GM19324 (cell line): ENCODE measurements at regions not wholly inside any gene's neighbourhood (a gene's known extent, or its start where the extent isn't known, plus 50 kb on each side); places are given as distances from the start of the nearest gene placed in this dataset.

Experiments
- ATAC-seq: cut with Tn5 transposase; IDR thresholded peaks from one replicate; pipeline ENCODE4 v1.9.1; 2021; ENCODE audit warnings: mild to moderate bottlenecking, moderate library complexity; ENCODE audit not compliant: unreplicated experiment, low FRiP score

DNA sequence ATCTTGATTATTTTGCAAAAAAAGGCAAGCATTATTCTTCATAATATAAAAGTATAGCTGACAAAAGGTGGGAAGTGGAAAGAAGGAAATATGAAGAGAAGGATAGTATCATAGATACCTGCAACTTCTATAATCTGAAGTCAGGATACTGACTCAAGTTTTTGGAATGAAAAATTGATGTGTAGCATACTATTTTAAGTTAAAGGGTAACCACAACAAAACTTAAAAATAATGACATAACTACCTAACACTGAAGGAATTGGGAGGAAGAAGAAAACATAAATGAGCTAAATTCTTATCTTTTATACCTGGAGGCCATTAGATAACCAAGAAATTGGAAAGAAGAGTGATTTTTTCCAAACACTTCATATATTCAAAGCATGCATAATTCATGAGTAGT lies 51.8 kb upstream of the TLE1 start:
- ATAC-seq: no peak

DNA sequence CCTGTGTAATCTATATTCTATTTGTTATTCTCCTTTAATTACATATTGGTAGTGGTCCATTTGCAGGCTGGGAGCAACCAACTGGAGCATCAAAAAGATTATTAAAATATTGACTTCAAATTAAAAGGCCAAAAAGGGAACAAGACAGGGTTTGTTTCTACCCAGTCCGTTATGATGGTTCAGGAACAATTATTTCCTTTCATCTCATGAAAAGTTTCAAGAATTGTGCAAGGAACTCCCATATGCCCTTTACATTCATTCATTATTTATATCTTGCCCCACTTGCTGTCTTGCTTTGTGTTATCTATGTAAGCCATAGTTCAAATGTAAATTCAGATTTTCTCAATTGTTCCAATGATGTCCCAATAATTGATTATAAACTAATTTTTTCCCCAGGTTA lies 58.7 kb upstream of the TLE1 start:
- ATAC-seq: no peak

DNA sequence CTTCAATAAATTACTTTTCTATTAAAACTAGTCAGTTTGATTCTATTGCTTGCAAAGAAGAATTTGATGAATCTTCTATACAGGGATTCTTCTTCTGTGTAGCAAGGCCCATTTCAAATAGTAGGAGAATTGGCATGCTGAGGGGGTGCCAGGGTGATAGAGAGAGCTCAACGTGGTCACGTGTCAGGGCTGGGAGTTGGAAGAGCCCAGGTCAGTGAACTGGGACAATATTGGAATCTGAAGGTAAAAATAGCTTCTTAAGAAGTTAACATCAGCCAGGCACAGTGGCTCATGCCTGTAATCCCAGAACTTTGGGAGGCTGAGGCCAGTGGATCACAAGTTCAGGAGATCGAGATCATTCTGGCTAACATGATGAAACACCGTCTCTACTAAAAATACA lies 64.1 kb upstream of the TLE1 start:
- no peak for ATAC-seq

DNA sequence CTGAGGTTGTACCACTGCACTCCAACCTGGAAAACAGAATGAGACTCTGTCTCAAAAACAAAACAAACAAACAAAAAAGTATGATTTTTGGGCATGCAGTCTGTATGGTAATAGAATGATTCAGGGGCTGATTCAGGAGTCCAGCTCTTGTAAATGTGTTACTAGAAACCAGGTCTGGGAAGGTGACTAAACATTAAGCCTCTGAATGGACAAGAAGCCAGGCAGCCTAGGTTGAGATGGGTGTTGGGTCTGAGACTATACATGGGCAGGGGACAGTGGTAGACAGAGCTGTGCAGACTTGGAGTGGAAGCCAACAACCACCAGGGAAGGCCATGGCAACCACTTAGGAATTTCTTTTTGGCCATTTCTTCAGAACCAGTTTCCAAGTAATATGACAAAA lies 64.9 kb upstream of the TLE1 start:
- ATAC-seq: no peak

DNA sequence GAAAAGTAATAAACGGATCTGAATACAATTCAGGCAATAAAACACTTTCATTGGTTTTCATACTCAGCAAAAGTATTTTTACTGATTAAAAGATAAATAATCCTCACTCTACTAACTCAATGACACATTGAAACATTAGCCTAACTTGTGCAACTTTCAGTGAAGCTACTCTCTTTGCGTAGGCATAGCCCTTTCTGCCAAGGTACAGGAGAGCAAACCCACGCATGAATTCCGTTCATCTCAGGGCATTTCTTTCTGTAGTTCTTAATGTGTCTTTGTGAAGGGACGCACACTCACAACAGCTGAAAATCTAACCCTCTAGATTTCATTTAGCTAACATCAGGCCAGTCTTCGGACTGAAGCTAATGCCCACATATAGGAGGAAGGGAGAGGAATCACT lies 66.4 kb upstream of the TLE1 start:
- ATAC-seq: no peak

DNA sequence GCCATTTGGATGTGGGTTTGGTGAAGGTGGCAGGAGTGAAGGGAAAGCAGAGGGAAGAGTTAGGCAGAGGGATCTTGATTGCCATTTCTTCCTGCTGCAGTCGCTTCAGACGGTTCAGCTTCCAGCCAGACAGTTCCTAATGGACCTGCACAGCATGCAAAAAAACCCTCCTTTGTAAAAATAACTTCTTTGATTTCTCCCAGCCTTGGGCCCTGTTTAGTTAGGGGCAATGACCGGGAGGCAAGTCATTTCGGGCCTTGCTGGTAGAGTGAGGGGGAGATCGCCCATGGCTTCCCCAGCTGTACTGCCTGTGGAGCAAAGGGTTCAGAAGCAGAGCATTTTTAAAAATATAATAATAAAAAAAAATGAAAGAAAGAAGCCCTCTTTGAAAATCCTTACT lies 67.2 kb upstream of the TLE1 start:
- ATAC-seq: no peak

DNA sequence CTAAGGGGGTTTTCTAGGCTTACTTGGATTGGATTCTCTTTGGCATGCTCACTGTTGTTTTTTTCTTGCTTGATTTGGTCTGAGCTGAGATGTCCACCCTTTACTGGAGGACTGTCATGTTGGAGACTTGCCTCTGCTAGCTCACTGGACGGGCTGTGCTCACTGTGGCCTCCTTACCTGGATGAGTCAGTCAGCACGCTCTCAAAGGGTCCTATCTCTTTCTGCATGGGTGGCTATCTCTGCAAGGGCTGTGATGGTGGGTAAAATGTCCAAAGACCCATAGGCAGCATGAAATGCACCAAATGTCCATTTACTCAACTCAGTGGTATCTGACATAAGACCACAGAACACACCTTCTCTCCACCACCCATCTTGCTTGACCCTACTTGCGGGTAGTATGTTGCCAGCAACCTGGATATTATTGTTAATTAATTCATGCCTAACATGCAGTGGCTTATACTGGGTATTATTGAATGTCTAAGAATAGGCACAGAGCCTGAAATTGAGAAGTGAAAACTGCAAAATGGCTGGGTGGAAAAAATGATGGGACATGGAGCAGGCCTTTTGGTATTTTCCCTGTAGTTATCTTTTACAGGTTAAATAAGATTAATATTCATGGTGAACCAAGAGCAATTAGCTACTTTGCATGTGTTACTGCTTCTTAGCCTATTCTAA lies 68.9 kb upstream of the TLE1 start:
- no peak for ATAC-seq

DNA sequence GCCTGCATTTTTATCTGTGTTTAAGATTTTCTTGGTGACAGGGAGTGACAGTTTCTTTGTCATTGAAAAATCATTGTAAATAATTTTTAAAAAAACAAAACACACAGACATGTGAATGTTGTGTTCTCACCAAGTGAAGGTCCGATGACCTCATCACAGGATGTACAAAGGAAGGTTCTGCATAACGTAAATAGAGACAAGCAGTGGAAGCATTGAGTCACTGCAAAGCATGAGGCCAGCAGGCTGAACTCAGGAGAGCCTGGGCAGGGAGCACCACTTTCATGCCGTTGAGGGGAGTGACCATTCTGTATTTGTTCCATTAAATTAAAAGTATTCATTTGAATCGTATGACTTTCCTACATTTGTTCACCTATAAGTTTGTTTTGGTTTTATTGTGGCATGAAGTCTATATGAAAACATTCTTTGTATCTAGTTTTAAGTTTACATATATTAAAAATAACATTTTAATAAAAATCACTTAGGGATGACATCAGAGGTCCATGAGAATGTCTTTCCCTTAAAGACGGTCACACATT lies 70.4 kb upstream of the TLE1 start:
- no peak for ATAC-seq

DNA sequence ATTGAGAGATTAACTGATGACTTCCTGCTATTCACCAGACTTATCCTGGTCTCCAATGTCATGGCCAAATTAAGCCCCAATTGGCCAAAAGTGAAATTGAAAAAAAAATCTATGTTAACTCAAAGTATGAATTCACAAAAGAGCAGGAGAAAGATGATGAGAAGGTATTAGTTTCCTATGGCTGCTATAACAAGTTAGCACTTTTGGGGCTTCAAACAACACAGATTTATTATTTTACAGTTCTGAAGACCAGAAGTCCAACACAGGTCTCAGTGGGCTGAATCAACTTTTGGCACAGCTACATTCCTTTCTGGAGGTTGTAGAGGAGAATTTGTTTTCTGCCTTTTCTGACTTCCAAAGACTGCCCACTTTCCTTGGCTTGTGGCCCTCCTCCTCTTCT lies 78.6 kb upstream of the TLE1 start:
- no peak for ATAC-seq

DNA sequence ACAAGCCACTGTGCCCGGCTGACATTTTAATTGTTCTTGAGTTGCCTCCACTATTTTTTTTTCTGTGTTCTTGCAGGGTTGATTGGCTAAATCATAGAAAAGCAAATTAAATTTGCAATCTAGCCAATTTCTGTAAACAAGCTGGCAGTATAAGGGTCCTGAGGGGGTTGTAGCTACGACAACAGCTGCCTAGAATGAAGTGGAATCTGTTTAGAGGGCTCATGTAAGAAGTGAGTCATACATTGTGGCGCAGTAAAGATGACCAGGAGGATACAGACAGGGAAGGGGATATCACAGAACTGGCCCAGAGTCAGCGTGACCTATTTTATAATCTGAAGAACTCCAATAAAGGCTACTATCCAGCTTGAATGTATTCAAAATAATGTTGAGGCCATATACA lies 82.2 kb upstream of the TLE1 start:
- no peak for ATAC-seq

DNA sequence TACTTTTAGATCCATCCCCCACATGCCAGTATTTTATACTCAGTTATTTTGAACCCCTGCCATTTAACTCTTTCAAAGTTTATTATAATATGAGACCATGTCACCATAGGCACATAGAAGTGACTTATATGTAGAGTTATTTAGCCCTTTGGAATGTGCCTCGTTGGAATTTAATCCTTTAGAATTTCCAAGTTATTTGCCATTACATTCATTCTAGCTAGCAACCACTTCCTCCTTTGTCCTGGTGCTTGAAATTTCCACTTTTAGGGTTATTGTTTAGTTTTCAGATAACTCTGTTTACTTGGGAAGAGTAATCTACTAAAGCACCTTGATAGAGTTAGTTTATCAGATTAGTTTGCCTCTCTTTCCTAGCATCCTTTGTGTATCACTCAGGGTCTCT lies 82.8 kb upstream of the TLE1 start:
- ATAC-seq: no peak

DNA sequence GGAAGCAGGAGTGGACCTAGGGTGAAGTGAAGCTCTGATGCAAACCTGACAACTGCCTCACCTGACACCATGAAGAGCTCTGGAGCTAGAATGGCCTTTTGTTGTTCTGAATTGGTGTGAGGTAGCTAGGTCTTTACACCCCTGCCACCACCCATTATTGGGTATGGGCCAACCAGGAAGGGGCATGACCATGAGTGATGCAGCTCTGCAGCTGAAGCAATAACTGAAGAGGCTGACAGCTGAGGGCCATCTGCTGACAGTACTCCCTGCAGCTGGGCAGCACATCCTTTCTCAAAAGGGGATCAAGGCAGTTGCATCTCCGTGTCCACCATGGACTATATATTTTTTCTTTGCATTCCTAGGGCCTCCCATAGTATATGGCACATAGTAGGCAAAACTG lies 87.0 kb upstream of the TLE1 start:
- ATAC-seq: no peak

DNA sequence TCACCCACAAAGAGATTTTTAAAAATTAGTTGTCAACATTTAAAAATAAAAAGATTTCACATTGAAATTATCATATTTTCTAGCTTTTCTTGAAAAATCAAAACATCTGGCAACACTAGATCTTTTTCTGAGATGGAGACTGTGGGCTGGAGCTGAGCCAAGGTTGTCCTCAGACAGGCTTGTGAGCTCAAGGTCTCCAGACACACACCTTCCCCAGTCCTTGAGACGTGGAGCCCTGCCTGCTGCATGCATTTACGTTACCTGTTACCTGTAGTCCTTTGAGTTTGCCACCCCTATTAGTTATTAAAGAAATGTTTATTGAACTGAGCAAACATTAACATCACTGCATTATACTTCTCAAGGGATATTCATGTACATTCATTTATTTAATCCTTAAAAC lies 87.5 kb upstream of the TLE1 start:
- ATAC-seq: no peak

DNA sequence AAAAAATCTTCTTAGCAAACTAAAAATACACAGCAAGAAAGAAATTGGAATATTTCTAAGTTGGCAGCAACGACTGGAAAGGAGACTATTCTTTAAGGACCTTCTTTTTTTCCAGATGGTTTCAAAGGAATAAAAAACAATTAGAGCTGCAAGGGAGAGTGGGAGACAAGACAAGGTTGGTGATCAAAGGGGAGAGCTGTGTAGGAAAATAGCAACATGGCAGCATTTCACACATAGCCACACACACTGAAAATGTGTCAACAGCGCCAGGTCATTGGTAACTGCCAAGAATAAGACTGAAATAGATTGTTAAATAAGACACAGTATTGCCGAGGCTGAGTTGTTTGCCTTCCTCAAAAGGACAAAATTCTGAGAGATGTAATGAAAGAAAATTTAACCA lies 88.1 kb upstream of the TLE1 start:
- ATAC-seq: no peak

DNA sequence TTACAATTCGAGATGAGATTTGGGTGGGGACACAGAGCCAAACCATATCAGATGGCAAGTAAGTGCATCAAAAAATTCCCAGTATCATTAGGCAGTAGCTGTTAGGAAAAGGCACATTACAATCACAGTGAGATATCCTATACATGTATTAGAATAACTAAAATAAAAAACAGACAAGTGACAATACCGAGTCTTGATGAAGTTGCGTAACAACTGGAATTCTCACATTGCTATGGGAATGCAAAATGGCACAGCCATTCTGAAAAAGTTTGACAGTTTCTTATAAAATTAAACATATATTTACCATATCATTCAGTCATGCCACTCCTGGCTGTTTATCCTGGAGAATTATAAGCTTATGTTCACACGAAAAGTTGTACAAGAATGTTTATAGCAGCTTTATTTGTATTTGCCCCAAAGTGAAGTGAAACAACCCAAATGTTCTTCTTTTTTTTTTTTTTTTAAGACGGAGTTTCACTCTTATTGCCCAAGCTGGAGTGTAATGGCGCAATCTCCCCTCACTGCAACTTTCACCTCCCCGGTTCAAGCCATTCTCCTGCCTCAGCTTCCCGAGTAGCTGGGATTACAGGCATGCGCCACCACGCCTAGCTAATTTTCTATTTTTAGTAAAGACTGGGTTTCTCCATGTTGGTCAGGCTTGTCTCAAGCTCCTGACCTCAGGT lies 93.1 kb upstream of the TLE1 start:
- ATAC-seq: no peak

DNA sequence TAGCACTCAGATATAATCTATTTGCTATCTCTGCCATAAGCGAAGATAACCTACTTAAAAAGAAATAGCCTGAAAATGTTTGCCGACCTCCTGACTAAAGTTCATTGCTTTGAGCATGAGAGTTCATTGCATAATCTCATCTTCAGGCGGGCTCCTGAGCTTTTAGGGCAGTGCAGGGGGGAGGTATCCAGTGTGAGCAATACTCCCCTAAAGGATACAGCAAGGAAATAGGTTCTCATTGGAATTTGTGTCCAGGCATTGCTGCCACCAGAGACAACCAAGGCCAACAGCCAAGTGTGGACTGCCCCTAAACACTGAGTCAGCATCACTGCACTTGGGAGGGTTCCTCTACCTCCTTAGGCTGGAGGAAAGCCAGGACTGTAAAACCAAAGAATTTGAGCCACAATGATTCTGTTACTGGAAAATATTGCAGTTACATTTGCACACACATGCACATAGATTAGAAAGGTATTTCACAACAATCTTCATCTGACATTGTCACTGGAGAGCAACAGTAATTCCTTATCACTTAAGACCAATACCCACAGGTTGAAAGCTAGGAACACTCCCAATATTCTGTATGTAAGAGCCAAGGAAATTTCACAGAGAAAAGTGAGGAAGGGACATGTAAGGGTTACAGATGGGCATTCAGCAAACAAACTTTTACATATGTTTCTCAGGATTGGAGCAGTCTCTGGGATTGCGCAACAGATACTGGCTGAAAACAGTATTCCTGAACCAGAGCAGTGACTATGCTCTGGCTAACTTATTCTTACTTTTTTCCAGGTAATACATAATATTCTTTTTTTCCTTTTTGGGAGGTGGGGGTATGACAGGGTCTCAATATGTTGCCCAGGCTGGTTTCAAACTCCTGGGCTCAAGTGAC lies 98.6 kb upstream of the TLE1 start:
- ATAC-seq: no peak

DNA sequence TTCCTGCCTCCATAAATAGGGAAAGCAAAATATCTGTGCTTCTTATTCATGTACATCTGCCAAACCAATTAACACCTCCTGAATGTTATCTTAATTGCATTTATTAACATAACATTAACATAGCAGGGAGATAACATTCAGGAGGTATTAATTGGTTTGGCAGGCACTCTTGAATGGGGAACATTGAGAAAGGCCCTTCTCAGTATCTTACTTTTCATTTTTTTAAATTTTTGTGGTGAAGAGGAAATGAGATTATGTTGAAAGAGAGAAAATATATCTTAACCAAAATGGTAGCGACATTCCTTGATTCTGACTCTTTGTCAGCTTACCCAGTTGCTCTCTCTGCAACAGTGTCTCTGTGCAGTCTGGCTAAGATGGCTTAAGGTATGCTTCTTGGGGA lies 100.4 kb upstream of the TLE1 start:
- ATAC-seq: no peak

DNA sequence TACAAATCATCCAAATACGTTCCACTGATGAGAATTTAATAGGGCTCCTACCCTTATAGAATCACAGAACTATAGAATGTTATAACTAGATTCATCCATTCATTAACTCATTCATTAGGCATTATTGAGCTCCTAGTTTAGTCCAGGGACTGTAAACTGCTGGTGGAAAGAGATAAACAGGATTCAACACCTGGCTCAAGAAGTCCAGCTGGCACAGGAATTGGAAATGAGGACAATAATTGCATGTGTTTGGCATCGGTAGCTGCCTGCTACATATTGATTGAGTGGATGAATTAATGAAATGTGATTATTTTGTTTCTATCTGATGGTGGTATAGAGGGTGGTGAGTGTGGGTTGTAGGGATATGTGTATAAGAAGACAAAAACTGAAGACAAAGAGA lies 100.8 kb upstream of the TLE1 start:
- no peak for ATAC-seq

DNA sequence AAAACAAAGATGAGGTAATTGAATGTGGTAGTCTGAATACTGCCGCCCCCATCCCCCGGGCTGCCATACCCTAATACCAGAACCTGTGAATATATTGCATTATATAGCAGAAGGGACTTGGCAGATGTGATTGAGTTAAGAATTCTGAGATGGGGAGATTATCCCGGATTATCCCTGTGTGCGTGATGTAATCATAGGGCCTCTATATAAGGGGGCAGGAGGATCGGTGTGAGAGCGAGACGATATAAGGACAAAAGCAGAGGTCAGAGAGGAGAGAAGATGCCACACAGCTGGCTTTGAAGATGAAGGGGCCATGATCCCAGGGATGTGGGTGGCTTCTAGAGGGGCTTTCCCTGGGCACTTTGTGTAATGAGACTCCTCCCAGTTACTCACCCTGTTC lies 101.7 kb upstream of the TLE1 start:
- no peak for ATAC-seq

DNA sequence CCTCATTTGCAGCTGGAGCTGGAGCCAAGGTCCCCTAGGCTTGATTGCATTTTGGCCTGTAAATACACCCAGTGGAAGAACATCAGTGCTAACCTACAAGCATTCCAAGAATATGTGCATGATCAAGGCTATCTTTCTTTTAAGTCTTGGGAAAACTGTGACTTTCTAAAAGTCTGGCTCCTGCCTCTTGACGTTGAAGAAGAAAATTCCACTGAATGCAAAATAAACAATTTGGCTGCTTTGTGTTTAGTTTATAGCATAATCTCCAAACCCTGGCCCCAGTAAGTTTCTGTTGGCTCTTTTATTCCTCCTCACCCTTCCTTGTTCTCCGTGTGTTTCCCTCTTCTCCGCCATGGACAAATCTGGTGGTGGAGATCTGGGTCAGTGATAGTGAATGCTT lies 109.3 kb upstream of the TLE1 start:
- no peak for ATAC-seq

DNA sequence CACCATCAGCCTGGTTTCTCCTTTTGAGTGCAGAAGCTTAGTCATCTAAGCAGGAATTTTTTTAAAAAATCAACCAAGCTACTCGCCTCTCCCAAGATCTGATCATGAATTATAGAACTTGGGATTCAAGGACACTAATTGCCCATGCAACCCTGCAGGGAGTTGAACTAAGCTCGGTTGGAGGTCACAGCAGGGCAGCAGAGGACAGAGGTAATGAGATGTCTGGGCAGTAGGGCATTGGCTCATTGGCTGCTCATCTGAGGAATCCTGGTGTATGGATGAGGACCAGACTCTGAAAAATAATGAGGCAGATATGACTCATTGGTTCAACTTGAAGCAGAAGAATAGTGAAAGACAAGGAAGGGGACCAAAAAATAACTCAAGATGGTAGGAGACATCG lies 111.8 kb upstream of the TLE1 start:
- ATAC-seq: no peak
